ENCODE measurements at regions not wholly inside any gene's neighbourhood (a gene's known extent, or its start where the extent isn't known, plus 50 kb on each side); places are given as distances from the start of the nearest gene placed in this dataset.
"Not testable (repeated sequence)": the region's sequence is repeated elsewhere in the genome, so short reads cannot be mapped to it uniquely, and the experiment has no call there.

DNA sequence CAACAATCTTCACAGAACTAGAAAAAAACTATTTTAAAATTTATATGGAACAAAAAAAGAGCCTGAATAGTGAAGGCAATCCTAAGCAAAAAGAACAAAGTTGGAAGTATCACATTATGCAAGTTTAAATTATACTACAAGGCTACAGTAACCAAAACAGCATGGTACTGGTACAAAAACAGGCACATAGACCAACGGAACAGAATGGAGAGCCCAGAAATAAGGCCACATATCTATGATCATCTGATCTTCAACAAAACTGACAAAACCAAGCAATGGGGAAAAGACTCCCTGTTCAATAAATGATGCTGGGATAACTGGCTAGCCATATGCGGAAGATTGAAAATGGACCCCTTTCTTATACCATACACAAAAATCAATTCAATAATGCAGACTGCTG is 74.4 kb upstream of the RTN4 start:
- H3K79me2 ChIP-seq (ENCODE audit: insufficient read depth, low read length); H4K91ac ChIP-seq (ENCODE audit: insufficient read length, low read depth, low read length); H2BK15ac ChIP-seq (ENCODE audit: low read depth, low read length); H2BK20ac ChIP-seq (ENCODE audit: low read depth, low read length, poor library complexity, severe bottlenecking); H3K9ac ChIP-seq (ENCODE audit: extremely low read depth, insufficient read length, low read length); H3K18ac ChIP-seq (ENCODE audit: insufficient read length, low read depth, low read length); H3K4ac ChIP-seq (ENCODE audit: low read depth, low read length); DNase-seq; H3T11ph ChIP-seq (ENCODE audit: low read length); H3K79me1 ChIP-seq (ENCODE audit: insufficient read depth, low read depth, low read length, poor library complexity, severe bottlenecking); H3K56ac ChIP-seq (ENCODE audit: insufficient read length, low read depth, low read length); H3K14ac ChIP-seq (ENCODE audit: insufficient read depth, low read length); H4K8ac ChIP-seq (replicated peaks; ENCODE audit: insufficient read length, low read depth, low read length); H3K27ac ChIP-seq (ENCODE audit: insufficient read length, low read depth, low read length); H3K9me3 ChIP-seq (ENCODE audit: control insufficient read depth, low read depth, low read length); H3K27me3 ChIP-seq (ENCODE audit: insufficient read depth, low read length); H3K23ac ChIP-seq (ENCODE audit: insufficient read length, low read depth, low read length); H2BK120ac ChIP-seq (ENCODE audit: low read depth, low read length, poor library complexity, severe bottlenecking); H2AK5ac ChIP-seq (ENCODE audit: insufficient read length, low read length); H3K4me3 Mint-ChIP-seq; H3K4me2 ChIP-seq (ENCODE audit: insufficient read depth, insufficient read length, low read length); H3K27me3 Mint-ChIP-seq (ENCODE audit: low read depth); H4K20me1 ChIP-seq (ENCODE audit: control insufficient read depth, insufficient read depth, insufficient read length); H3K23me2 ChIP-seq (ENCODE audit: insufficient read length, low read depth, low read length, poor library complexity, severe bottlenecking); H4K5ac ChIP-seq (ENCODE audit: insufficient read length, low read depth, low read length); H2BK5ac ChIP-seq (ENCODE audit: insufficient read length, low read length); H3K4me1 ChIP-seq (ENCODE audit: insufficient read depth, low read length); H3K9me3 Mint-ChIP-seq; H2AFZ ChIP-seq (ENCODE audit: low read length); H2BK12ac ChIP-seq (ENCODE audit: insufficient read length, low read depth, low read length); H3K27ac Mint-ChIP-seq: not testable (repeated sequence)
- Mint-ChIP-seq H3K4me1 (peaks cover 20 to 28% of the 10 kb centered on the region in 2 experiments), H3K36me3 (ENCODE audit: insufficient read depth in 1 of 3, low read depth in 3 of 3) (peaks cover 0 to 11% (median 2%) of the 10 kb centered on the region in 3 experiments; a peak in 2 of 7 replicates)
- WGBS (ENCODE audit: extremely low coverage, insufficient read length, low lambda C conversion rate) = no CpG with 5 or more reads among the region's 2 CpGs
